ENCODE measurements at regions not wholly inside any gene's neighbourhood (a gene's known extent, or its start where the extent isn't known, plus 50 kb on each side); places are given as distances from the start of the nearest gene placed in this dataset.

- H3K27me3 ChIP-seq (ENCODE audit: insufficient read depth, low read depth, severe bottlenecking), result no peaks in the 10 kb centered on the region
- H3K36me3 ChIP-seq, result no peaks in the 10 kb centered on the region
- H3K9me3 ChIP-seq (ENCODE audit: severe bottlenecking), result no peaks in the 10 kb centered on the region
- no peak for TF ChIP-seq CTCF (IDR thresholded peaks at IDR 0.05; ENCODE audit: low read depth, low read length)
- DNase-seq, result no peak
- no peak overlapping the region for H3K4me3 ChIP-seq (ENCODE audit: low read depth, low read length)
- H3K27ac ChIP-seq, result no peak overlapping the region
Observed at GRCh38 chr11:112401036-112401769, 140.5 kb upstream of the PLET1 start.

- Histone ChIP-seq H3K9me3 (ENCODE audit: severe bottlenecking) (no peaks in the 10 kb centered on the region), H3K27me3 (ENCODE audit: insufficient read depth, low read depth, severe bottlenecking) (no peaks in the 10 kb centered on the region), H3K27ac (no peak overlapping the region), H3K4me3 (ENCODE audit: low read depth, low read length) (no peak overlapping the region), H3K36me3 (no peaks in the 10 kb centered on the region)
- no peak for TF ChIP-seq CTCF (IDR thresholded peaks at IDR 0.05; ENCODE audit: low read depth, low read length)
- DNase-seq, result no peak
Observed at GRCh38 chr11:112403432-112403831, 142.8 kb upstream of the PLET1 start.

- no peak for TF ChIP-seq CTCF (IDR thresholded peaks at IDR 0.05; ENCODE audit: low read depth, low read length)
- no peaks in the 10 kb centered on the region for H3K27me3 ChIP-seq (ENCODE audit: insufficient read depth, low read depth, severe bottlenecking)
- no peak for DNase-seq
- H3K36me3 ChIP-seq, result no peaks in the 10 kb centered on the region
- H3K9me3 ChIP-seq (ENCODE audit: severe bottlenecking), result no peaks in the 10 kb centered on the region
- H3K4me3 ChIP-seq (ENCODE audit: low read depth, low read length), result no peak overlapping the region
- no peak overlapping the region for H3K27ac ChIP-seq
Observed at GRCh38 chr11:112404112-112404511, 143.5 kb upstream of the PLET1 start.

- Histone ChIP-seq H3K36me3 (no peaks in the 10 kb centered on the region), H3K4me3 (ENCODE audit: low read depth, low read length) (no peak overlapping the region), H3K27ac (no peak overlapping the region), H3K27me3 (ENCODE audit: insufficient read depth, low read depth, severe bottlenecking) (peaks cover 2% of the 10 kb centered on the region), H3K9me3 (ENCODE audit: severe bottlenecking) (no peaks in the 10 kb centered on the region)
- no peak for TF ChIP-seq CTCF (IDR thresholded peaks at IDR 0.05; ENCODE audit: low read depth, low read length)
- DNase-seq, result no peak
Observed at GRCh38 chr11:112408517-112408916, 147.9 kb upstream of the PLET1 start.

- Histone ChIP-seq H3K27ac (no peak overlapping the region), H3K9me3 (ENCODE audit: severe bottlenecking) (no peaks in the 10 kb centered on the region), H3K4me3 (ENCODE audit: low read depth, low read length) (no peak overlapping the region), H3K36me3 (no peaks in the 10 kb centered on the region), H3K27me3 (ENCODE audit: insufficient read depth, low read depth, severe bottlenecking) (peaks cover 2% of the 10 kb centered on the region)
- TF ChIP-seq CTCF (IDR thresholded peaks at IDR 0.05; ENCODE audit: low read depth, low read length), result no peak
- DNase-seq, result no peak
Observed at GRCh38 chr11:112410325-112410724, 149.7 kb upstream of the PLET1 start.

- no peak overlapping the region for H3K4me3 ChIP-seq (ENCODE audit: low read depth, low read length)
- H3K9me3 ChIP-seq (ENCODE audit: severe bottlenecking), result no peaks in the 10 kb centered on the region
- H3K27ac ChIP-seq, result no peak overlapping the region
- peaks cover 2% of the 10 kb centered on the region for H3K27me3 ChIP-seq (ENCODE audit: insufficient read depth, low read depth, severe bottlenecking)
- H3K36me3 ChIP-seq, result no peaks in the 10 kb centered on the region
- no peak for TF ChIP-seq CTCF (IDR thresholded peaks at IDR 0.05; ENCODE audit: low read depth, low read length)
- no peak for DNase-seq
Observed at GRCh38 chr11:112412383-112412782, 151.7 kb upstream of the PLET1 start.
